Ascending aorta (tissue), 2 donors: ENCODE measurements at regions not wholly inside any gene's neighbourhood (a gene's known extent, or its start where the extent isn't known, plus 50 kb on each side); places are given as distances from the start of the nearest gene placed in this dataset.

Source experiments
- DNase-seq, 2 donors: peaks; one replicate each; pipeline ENCODE4 v3.0.0-alpha.2; 2019; ENCODE audit warnings: low spot score in 2 of 2
- H3K27ac ChIP-seq, 2 donors: fragments of 200-600 bp; sonication (generic); one replicate each; pipeline ENCODE4 v1.5.1; 2016 to 2017; ENCODE audit warnings: mild to moderate bottlenecking in 1 of 2
- H3K27me3 ChIP-seq: fragments of 200-600 bp; sonication (generic); one replicate; pipeline ENCODE4 v1.5.1; 2017
- H3K36me3 ChIP-seq, 2 donors: fragments of 200-600 bp; sonication (generic); one replicate each; pipeline ENCODE4 v1.5.1; 2016
- H3K4me1 ChIP-seq, 2 donors: fragments of 200-600 bp; sonication (generic); one replicate each; pipeline ENCODE4 v1.5.1; 2016 to 2017; ENCODE audit warnings: mild to moderate bottlenecking in 1 of 2
- H3K4me3 ChIP-seq, 2 donors: fragments of 200-600 bp; sonication (generic); one replicate each; pipeline ENCODE4 v1.5.1; 2016 to 2017; ENCODE audit warnings: mild to moderate bottlenecking in 1 of 2
- H3K9me3 ChIP-seq, 2 donors: fragments of 200-600 bp; sonication (generic); one replicate each; pipeline ENCODE4 v1.5.1; 2016
- intact Hi-C: fragments of 100-400 bp; cut with DNase I; formaldehyde crosslinking; loops from one replicate; pipeline ENCODE4 v1.15.1; 2023
- TF ChIP-seq, protein P1 (sequence below), 3 experiments: fragments of 200-600 bp in 2 of 3; fragments of 450-650 bp in 1 of 3; sonication (generic) in 2 of 3; IDR thresholded peaks; one replicate each; pipeline ENCODE4 v1.5.1; 2016 to 2019; ENCODE audit warnings: antibody characterized with exemption in 3 of 3, mild to moderate bottlenecking in 1 of 3, moderate library complexity in 1 of 3

DNA sequence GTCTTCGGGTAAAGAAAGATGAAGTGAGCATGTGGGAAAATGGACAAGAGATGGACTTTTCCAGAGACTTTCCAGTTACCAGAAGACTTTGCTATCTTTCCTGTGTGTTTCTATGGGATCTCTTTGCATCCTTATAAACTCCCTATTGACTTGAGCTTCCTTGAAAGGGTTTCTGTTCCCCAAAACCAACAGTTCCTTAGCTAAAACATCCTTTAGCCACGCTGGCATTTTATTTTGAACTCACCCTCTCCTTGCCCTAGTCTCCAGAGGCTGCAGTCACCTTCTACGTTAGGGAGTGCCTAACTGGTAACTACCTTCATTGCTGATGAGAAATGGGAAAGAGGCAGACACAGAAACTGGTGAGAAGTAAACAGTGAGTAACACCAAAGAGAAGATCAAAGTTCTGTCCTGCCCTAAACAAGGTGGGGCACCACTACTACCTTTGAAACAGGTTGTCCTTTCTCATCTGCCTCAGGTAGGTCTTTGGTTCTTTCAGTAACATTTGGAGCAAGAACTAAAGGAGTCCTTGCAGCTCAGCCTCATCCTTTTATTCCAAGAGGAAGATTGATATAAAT lies 402.9 kb downstream of the ENC1 start:
- H3K27me3 ChIP-seq, result no peaks in the 10 kb centered on the region
- H3K27ac ChIP-seq, result no peak overlapping the region
- H3K4me1 ChIP-seq, result no peaks in the 10 kb centered on the region
- no peaks in the 10 kb centered on the region for H3K9me3 ChIP-seq
- TF ChIP-seq, protein P1, sequence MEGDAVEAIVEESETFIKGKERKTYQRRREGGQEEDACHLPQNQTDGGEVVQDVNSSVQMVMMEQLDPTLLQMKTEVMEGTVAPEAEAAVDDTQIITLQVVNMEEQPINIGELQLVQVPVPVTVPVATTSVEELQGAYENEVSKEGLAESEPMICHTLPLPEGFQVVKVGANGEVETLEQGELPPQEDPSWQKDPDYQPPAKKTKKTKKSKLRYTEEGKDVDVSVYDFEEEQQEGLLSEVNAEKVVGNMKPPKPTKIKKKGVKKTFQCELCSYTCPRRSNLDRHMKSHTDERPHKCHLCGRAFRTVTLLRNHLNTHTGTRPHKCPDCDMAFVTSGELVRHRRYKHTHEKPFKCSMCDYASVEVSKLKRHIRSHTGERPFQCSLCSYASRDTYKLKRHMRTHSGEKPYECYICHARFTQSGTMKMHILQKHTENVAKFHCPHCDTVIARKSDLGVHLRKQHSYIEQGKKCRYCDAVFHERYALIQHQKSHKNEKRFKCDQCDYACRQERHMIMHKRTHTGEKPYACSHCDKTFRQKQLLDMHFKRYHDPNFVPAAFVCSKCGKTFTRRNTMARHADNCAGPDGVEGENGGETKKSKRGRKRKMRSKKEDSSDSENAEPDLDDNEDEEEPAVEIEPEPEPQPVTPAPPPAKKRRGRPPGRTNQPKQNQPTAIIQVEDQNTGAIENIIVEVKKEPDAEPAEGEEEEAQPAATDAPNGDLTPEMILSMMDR (IDR thresholded peaks at IDR 0.05), result no peak
- no peak overlapping the region for H3K4me3 ChIP-seq
- intact Hi-C loops, result no loop called here
- H3K36me3 ChIP-seq, result no peaks in the 10 kb centered on the region
- no peak for DNase-seq

DNA sequence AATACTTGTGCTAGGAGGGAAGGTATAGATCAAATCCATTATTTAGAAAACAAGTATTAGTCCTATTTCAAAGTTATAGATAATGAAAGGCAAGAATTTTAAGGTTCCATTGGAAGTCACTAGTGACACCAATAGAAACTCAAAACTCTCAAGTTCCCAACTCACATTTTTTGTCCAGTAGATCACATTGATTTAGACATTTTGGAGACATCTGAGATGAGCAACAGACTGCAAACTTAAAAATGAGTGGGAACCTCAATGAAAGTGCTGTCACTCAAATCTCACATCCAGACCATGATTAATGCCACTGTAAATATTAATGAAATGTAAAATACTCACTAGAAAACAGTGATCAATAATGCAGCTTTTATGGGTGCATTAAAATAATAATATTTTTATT lies 405.0 kb downstream of the ENC1 start:
- no peaks in the 10 kb centered on the region for H3K36me3 ChIP-seq
- no peak overlapping the region for H3K27ac ChIP-seq
- no peaks in the 10 kb centered on the region for H3K9me3 ChIP-seq
- H3K4me1 ChIP-seq, result no peaks in the 10 kb centered on the region
- TF ChIP-seq, protein P1 (IDR thresholded peaks at IDR 0.05), result no peak
- intact Hi-C loops, result no loop called here
- DNase-seq, result no peak
- H3K4me3 ChIP-seq, result no peak overlapping the region
- no peaks in the 10 kb centered on the region for H3K27me3 ChIP-seq

GRCh38 chr5:74233571-74233970 lies 407.0 kb downstream of the ENC1 start:
- no peaks in the 10 kb centered on the region for H3K4me1 ChIP-seq
- no peaks in the 10 kb centered on the region for H3K36me3 ChIP-seq
- no peaks in the 10 kb centered on the region for H3K9me3 ChIP-seq
- H3K4me3 ChIP-seq, result no peak overlapping the region
- H3K27me3 ChIP-seq, result no peaks in the 10 kb centered on the region
- TF ChIP-seq, protein P1 (IDR thresholded peaks at IDR 0.05), result no peak
- no peak overlapping the region for H3K27ac ChIP-seq
- DNase-seq, result no peak
- intact Hi-C loops, result no loop called here

- Histone ChIP-seq H3K4me3 (no peak overlapping the region), H3K4me1 (no peaks in the 10 kb centered on the region), H3K9me3 (no peaks in the 10 kb centered on the region), H3K36me3 (no peaks in the 10 kb centered on the region), H3K27ac (no peak overlapping the region), H3K27me3 (no peaks in the 10 kb centered on the region)
- DNase-seq, result no peak
- TF ChIP-seq, protein P1 (IDR thresholded peaks at IDR 0.05), result no peak
- intact Hi-C loops, result no loop called here
These were observed 407.4 kb downstream of the ENC1 start for GRCh38 chr5:74233091-74233490.

GRCh38 chr5:74232276-74232675 lies 408.3 kb downstream of the ENC1 start:
- no peaks in the 10 kb centered on the region for H3K9me3 ChIP-seq
- DNase-seq, result no peak
- no peak overlapping the region for H3K4me3 ChIP-seq
- intact Hi-C loops, result no loop called here
- H3K27ac ChIP-seq, result no peak overlapping the region
- no peaks in the 10 kb centered on the region for H3K27me3 ChIP-seq
- no peaks in the 10 kb centered on the region for H3K36me3 ChIP-seq
- H3K4me1 ChIP-seq, result no peaks in the 10 kb centered on the region
- TF ChIP-seq, protein P1 (IDR thresholded peaks at IDR 0.05), result no peak

DNA sequence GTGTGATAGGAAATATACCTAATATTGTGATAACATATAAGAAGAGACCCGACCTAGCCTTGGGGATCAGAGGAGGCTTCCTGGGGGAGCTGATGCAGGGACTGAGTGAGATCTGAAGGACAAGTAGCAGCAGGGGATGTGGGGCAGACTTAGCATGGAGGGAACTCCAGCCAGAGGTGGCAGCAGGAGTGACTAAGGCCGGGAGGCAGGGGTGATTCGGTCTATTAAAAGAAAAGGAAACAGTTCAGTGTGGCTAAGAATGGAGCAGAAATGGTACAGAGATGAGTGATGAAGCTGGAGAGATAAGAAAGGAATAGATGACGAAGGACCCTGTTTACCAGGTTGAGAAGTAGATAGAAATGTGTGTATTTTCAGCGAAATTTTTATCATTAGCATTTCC lies 408.8 kb downstream of the ENC1 start:
- H3K9me3 ChIP-seq, result no peaks in the 10 kb centered on the region
- TF ChIP-seq, protein P1 (IDR thresholded peaks at IDR 0.05), result no peak
- intact Hi-C loops, result no loop called here
- H3K27me3 ChIP-seq, result no peaks in the 10 kb centered on the region
- no peaks in the 10 kb centered on the region for H3K4me1 ChIP-seq
- H3K27ac ChIP-seq, result no peak overlapping the region
- H3K4me3 ChIP-seq, result no peak overlapping the region
- no peak for DNase-seq
- no peaks in the 10 kb centered on the region for H3K36me3 ChIP-seq
